Small intestine (tissue), 7 donors: ENCODE measurements at regions not wholly inside any gene's neighbourhood (a gene's known extent, or its start where the extent isn't known, plus 50 kb on each side); places are given as distances from the start of the nearest gene placed in this dataset.
A peak's percentile ranks its signal among the peaks of the same experiment; 100 is the strongest.

Experiments
- DNase-seq, 2 donors: peaks; one replicate each; pipeline versions ENCODE4 v3.0.0 to v3.0.0-alpha.2; 2013
- FAIRE-seq: peaks from 2 replicates; lab custom pipeline; 2012; peaks lifted over from hg19 to GRCh38; lab: Jason Lieb, UNC
- H3K27ac ChIP-seq, 3 donors: one replicate each; pipeline ENCODE4 v1.5.1; 2013; ENCODE audit warnings: low read length in 2 of 3, mild to moderate bottlenecking in 2 of 3, control low read depth in 1 of 3, inconsistent platforms in 1 of 3, low read depth in 1 of 3, moderate library complexity in 1 of 3
- H3K27me3 ChIP-seq, 3 donors: one replicate each; pipeline ENCODE4 v1.6.1; 2013; ENCODE audit warnings: low read length in 3 of 3, inconsistent platforms in 1 of 3; ENCODE audit not compliant: control insufficient read depth in 3 of 3, insufficient read depth in 3 of 3
- H3K36me3 ChIP-seq, 3 donors: one replicate each; pipeline ENCODE4 v1.6.1; 2013; ENCODE audit warnings: low read length in 3 of 3, inconsistent platforms in 1 of 3, low read depth in 1 of 3, mild to moderate bottlenecking in 1 of 3, moderate library complexity in 1 of 3; ENCODE audit not compliant: control insufficient read depth in 3 of 3, insufficient read depth in 2 of 3
- H3K4me1 ChIP-seq, 3 donors: one replicate each; pipeline ENCODE4 v1.6.1; 2013; ENCODE audit warnings: low read length in 2 of 3, inconsistent platforms in 1 of 3, low read depth in 1 of 3, mild to moderate bottlenecking in 1 of 3, moderate library complexity in 1 of 3; ENCODE audit not compliant: control insufficient read depth in 3 of 3, insufficient read depth in 2 of 3
- H3K4me3 ChIP-seq, 3 donors: one replicate each; pipeline ENCODE4 v1.5.1; 2013; ENCODE audit warnings: low read length in 3 of 3, control low read depth in 1 of 3, inconsistent platforms in 1 of 3, low read depth in 1 of 3, mild to moderate bottlenecking in 1 of 3, moderate library complexity in 1 of 3
- H3K9me3 ChIP-seq, 2 donors: one replicate each; pipeline ENCODE4 v1.6.1; 2013; ENCODE audit warnings: low read depth in 1 of 2, low read length in 1 of 2; ENCODE audit not compliant: control insufficient read depth in 2 of 2, insufficient read depth in 1 of 2
- WGBS, 3 donors: extraction: QIAGEN DNeasy Blood & Tissue Kit; methylation state at CpG; one replicate each; pipeline ENCODE4 v1.1.7; 2013; 5-methylcytosine and 5-hydroxymethylcytosine counted together
- donor health status: healthy with polysubstance abuse.
- donor health status: control.
- donor health status: control.
- donor health status: Bipolar disorder and iron deficiency.
- donor health status: healthy.

- Histone ChIP-seq H3K4me3 (no peak overlapping the region), H3K27me3 (no peaks in the 10 kb centered on the region), H3K9me3 (no peaks in the 10 kb centered on the region), H3K36me3 (no peaks in the 10 kb centered on the region), H3K27ac (no peak overlapping the region), H3K4me1 (no peaks in the 10 kb centered on the region)
- FAIRE-seq = no peak
- no peak for DNase-seq
- 45 to 70% (median 50%) methylated on average over 3 of the region's 3 CpGs for WGBS, 3 donors
Observed at GRCh38 chr9:25613709-25614108, 64.5 kb downstream of the TUSC1 start.

- no peak for FAIRE-seq
- no peak overlapping the region for H3K27ac ChIP-seq
Observed at GRCh38 chr9:25603106-25603505, 75.1 kb downstream of the TUSC1 start.

GRCh38 chr9:25602400-25603044, 75.7 kb downstream of the TUSC1 start:
- no peaks in the 10 kb centered on the region for H3K27me3 ChIP-seq
- H3K36me3 ChIP-seq = no peaks in the 10 kb centered on the region
- H3K4me1 ChIP-seq = no peaks in the 10 kb centered on the region
- DNase-seq = peak; percentile 4 to 56
- H3K27ac ChIP-seq = no peak overlapping the region
- H3K9me3 ChIP-seq = no peaks in the 10 kb centered on the region
- WGBS, 3 donors = 20 to 55% (median 32%) methylated on average over 6 of the region's 6 CpGs
- no peak for FAIRE-seq
- H3K4me3 ChIP-seq = no peak overlapping the region

More at GRCh38 chr9:25603106-25603505, 75.1 kb downstream of the TUSC1 start:
- no peaks in the 10 kb centered on the region for H3K9me3 ChIP-seq
- no peaks in the 10 kb centered on the region for H3K27me3 ChIP-seq
- no peaks in the 10 kb centered on the region for H3K36me3 ChIP-seq
- no peaks in the 10 kb centered on the region for H3K4me1 ChIP-seq
- no peak overlapping the region for H3K4me3 ChIP-seq
- DNase-seq = no peak

GRCh38 chr9:25600501-25600900, 77.7 kb downstream of the TUSC1 start:
- no peak for DNase-seq
- no peak for FAIRE-seq
- 57 to 88% (median 77%) methylated on average over 1 of the region's 1 CpG for WGBS, 3 donors

GRCh38 chr9:25584611-25585010, 93.6 kb downstream of the TUSC1 start:
- no peaks in the 10 kb centered on the region for H3K27me3 ChIP-seq
- H3K4me3 ChIP-seq = no peak overlapping the region
- no peak overlapping the region for H3K27ac ChIP-seq
- no peak for DNase-seq
- FAIRE-seq = no peak
- no peaks in the 10 kb centered on the region for H3K4me1 ChIP-seq
- H3K9me3 ChIP-seq = no peaks in the 10 kb centered on the region
- no peaks in the 10 kb centered on the region for H3K36me3 ChIP-seq
- WGBS, 3 donors = 43 to 59% (median 48%) methylated on average over 2 of the region's 2 CpGs

More at GRCh38 chr9:25600501-25600900, 77.7 kb downstream of the TUSC1 start:
- Histone ChIP-seq H3K4me1 (no peaks in the 10 kb centered on the region), H3K9me3 (no peaks in the 10 kb centered on the region), H3K4me3 (no peak overlapping the region), H3K27ac (no peak overlapping the region), H3K27me3 (no peaks in the 10 kb centered on the region), H3K36me3 (no peaks in the 10 kb centered on the region)

GRCh38 chr9:25573281-25573680, 105.0 kb downstream of the TUSC1 start:
- H3K9me3 ChIP-seq = no peaks in the 10 kb centered on the region
- H3K4me1 ChIP-seq = no peaks in the 10 kb centered on the region
- no peak for DNase-seq
- FAIRE-seq = no peak
- H3K27me3 ChIP-seq = no peaks in the 10 kb centered on the region
- H3K36me3 ChIP-seq = no peaks in the 10 kb centered on the region
- H3K4me3 ChIP-seq = no peak overlapping the region
- 83 to 91% (median 86%) methylated on average over 5 of the region's 5 CpGs for WGBS, 3 donors
- H3K27ac ChIP-seq = no peak overlapping the region

GRCh38 chr9:25571491-25571890, 106.8 kb downstream of the TUSC1 start:
- no peak for DNase-seq
- H3K4me3 ChIP-seq = no peak overlapping the region
- no peaks in the 10 kb centered on the region for H3K9me3 ChIP-seq
- 35 to 64% (median 41%) methylated on average over 2 of the region's 2 CpGs for WGBS, 3 donors
- no peaks in the 10 kb centered on the region for H3K36me3 ChIP-seq
- no peaks in the 10 kb centered on the region for H3K27me3 ChIP-seq
- H3K4me1 ChIP-seq = no peaks in the 10 kb centered on the region
- no peak for FAIRE-seq
- no peak overlapping the region for H3K27ac ChIP-seq

- H3K9me3 ChIP-seq = no peaks in the 10 kb centered on the region
- no peak overlapping the region for H3K27ac ChIP-seq
- DNase-seq (no peak), FAIRE-seq (no peak)
- no peaks in the 10 kb centered on the region for H3K27me3 ChIP-seq
- no peaks in the 10 kb centered on the region for H3K36me3 ChIP-seq
- H3K4me1 ChIP-seq = no peaks in the 10 kb centered on the region
- 51 to 65% (median 61%) methylated on average over 6 of the region's 6 CpGs for WGBS, 3 donors
- H3K4me3 ChIP-seq = no peak overlapping the region
Observed at GRCh38 chr9:25570802-25571201, 107.4 kb downstream of the TUSC1 start.

GRCh38 chr9:25562101-25562500, 116.1 kb downstream of the TUSC1 start:
- no peak for DNase-seq
- FAIRE-seq = no peak
- no peaks in the 10 kb centered on the region for H3K27me3 ChIP-seq
- no peak overlapping the region for H3K4me3 ChIP-seq
- no peak overlapping the region for H3K27ac ChIP-seq
- H3K4me1 ChIP-seq = no peaks in the 10 kb centered on the region
- 20 to 64% (median 21%) methylated on average over 2 of the region's 2 CpGs for WGBS, 3 donors
- no peaks in the 10 kb centered on the region for H3K36me3 ChIP-seq
- H3K9me3 ChIP-seq = no peaks in the 10 kb centered on the region
